ENCODE measurements at regions not wholly inside any gene's neighbourhood (a gene's known extent, or its start where the extent isn't known, plus 50 kb on each side); places are given as distances from the start of the nearest gene placed in this dataset.

DNA sequence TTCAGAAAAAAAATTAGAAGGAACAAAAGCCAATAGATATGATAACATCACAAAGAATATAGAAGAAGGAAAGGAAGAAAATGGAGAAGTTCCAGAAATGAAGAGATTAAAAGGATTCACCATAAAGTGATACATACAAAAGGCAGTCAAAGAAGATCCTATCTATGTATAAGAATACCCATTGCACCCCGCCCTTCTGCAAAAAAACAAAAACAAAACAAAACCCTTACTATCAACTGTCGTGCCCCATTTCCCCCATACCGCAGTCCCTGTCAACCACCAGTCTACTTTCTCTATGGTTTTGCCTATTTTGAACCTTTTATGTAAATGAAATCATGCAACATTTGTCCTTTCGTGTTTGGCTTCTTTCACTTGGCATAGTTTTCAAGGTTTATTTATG, 385.6 kb downstream of the PRDM5 start:
- no peak overlapping the region for H3K4me3 ChIP-seq (ENCODE audit: control insufficient read depth in 2 of 3, extremely low read depth in 1 of 3, insufficient read depth in 2 of 3, low read depth in 1 of 3, low read length in 3 of 3)
- DNase-seq (ENCODE audit: low read depth, low spot score) = no peak
- H3K4me2 ChIP-seq (ENCODE audit: control insufficient read depth, extremely low read depth, insufficient read depth, low read depth, low read length) = no peak overlapping the region
- no peaks in the 10 kb centered on the region for H3K79me2 ChIP-seq (ENCODE audit: control insufficient read depth, insufficient read depth, low read length)
- FAIRE-seq = no peak
- no peak overlapping the region for H3K9ac ChIP-seq (ENCODE audit: control insufficient read depth, extremely low read depth, insufficient read depth, low read length)
- H3K27me3 ChIP-seq (ENCODE audit: control insufficient read depth, extremely low read depth, insufficient read depth, low read length) = no peaks in the 10 kb centered on the region
- dilution Hi-C loops (cut with MboI; ENCODE audit: extremely low pct_ligation_motif_present, low sequenced_read_pairs) = no loop called here
- no peak overlapping the region for H3K27ac ChIP-seq (ENCODE audit: control insufficient read depth, insufficient read depth, low read length)
- H3K9me1 ChIP-seq (ENCODE audit: control insufficient read depth, extremely low read depth, insufficient read depth, low read length) = no peaks in the 10 kb centered on the region
- no peaks in the 10 kb centered on the region for H3K4me1 ChIP-seq (ENCODE audit: control insufficient read depth, extremely low read depth, insufficient read depth, low read length)
- H2AFZ ChIP-seq (ENCODE audit: control insufficient read depth, low read length) = no peak overlapping the region
- H3K36me3 ChIP-seq (ENCODE audit: control insufficient read depth in 2 of 2, extremely low read depth in 1 of 2, insufficient read depth in 2 of 2, low read length in 2 of 2) = no peaks in the 10 kb centered on the region
- no peaks in the 10 kb centered on the region for H3K9me3 ChIP-seq (ENCODE audit: control insufficient read depth, low read depth, low read length)
- TF ChIP-seq CTCF (optimal IDR thresholded peaks at IDR 0.05 in 1 of 3, IDR thresholded peaks at IDR 0.05 in 1 of 3, conservative IDR thresholded peaks at IDR 0.05 in 1 of 3; ENCODE audit: extremely low read depth in 1 of 3, insufficient read depth in 2 of 3, low read length in 3 of 3) (no peak), EZH2 (IDR thresholded peaks at IDR 0.05; ENCODE audit: low read length) (no peak)
- H4K20me1 ChIP-seq (ENCODE audit: control insufficient read depth, extremely low read depth, insufficient read depth, low read length) = no peaks in the 10 kb centered on the region

DNA sequence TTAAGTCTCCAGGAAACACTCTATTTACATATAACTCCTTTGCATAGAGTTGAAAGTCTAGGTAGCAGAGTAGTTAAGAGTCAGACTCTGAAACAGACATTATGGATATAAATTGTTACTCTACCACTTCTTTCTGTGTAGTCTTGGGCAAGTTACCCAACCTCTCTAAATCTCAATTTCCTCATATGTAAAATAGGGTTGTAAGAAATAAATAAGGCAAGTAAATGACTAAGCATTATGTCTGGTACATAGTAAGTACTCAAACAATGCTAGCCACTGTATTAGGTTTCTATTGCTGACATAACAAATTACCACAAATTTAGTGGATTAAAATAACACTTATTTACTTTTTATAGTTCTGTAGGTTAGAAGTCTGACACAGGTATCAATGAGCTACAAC, 394.1 kb downstream of the PRDM5 start:
- FAIRE-seq (no peak), DNase-seq (ENCODE audit: low read depth, low spot score) (no peak)
- H2AFZ ChIP-seq (ENCODE audit: control insufficient read depth, low read length) = no peak overlapping the region
- TF ChIP-seq EZH2 (IDR thresholded peaks at IDR 0.05; ENCODE audit: low read length) (no peak), CTCF (optimal IDR thresholded peaks at IDR 0.05 in 1 of 3, IDR thresholded peaks at IDR 0.05 in 1 of 3, conservative IDR thresholded peaks at IDR 0.05 in 1 of 3; ENCODE audit: extremely low read depth in 1 of 3, insufficient read depth in 2 of 3, low read length in 3 of 3) (no peak)
- dilution Hi-C loops (cut with MboI; ENCODE audit: extremely low pct_ligation_motif_present, low sequenced_read_pairs) = no loop called here
- H3K27ac ChIP-seq (ENCODE audit: control insufficient read depth, insufficient read depth, low read length) = no peak overlapping the region
- H3K9me3 ChIP-seq (ENCODE audit: control insufficient read depth, low read depth, low read length) = no peaks in the 10 kb centered on the region
- H3K4me2 ChIP-seq (ENCODE audit: control insufficient read depth, extremely low read depth, insufficient read depth, low read depth, low read length) = no peak overlapping the region
- H3K79me2 ChIP-seq (ENCODE audit: control insufficient read depth, insufficient read depth, low read length) = no peaks in the 10 kb centered on the region
- no peaks in the 10 kb centered on the region for H3K4me1 ChIP-seq (ENCODE audit: control insufficient read depth, extremely low read depth, insufficient read depth, low read length)
- no peak overlapping the region for H3K4me3 ChIP-seq (ENCODE audit: control insufficient read depth in 2 of 3, extremely low read depth in 1 of 3, insufficient read depth in 2 of 3, low read depth in 1 of 3, low read length in 3 of 3)
- H3K27me3 ChIP-seq (ENCODE audit: control insufficient read depth, extremely low read depth, insufficient read depth, low read length) = no peaks in the 10 kb centered on the region
- no peaks in the 10 kb centered on the region for H4K20me1 ChIP-seq (ENCODE audit: control insufficient read depth, extremely low read depth, insufficient read depth, low read length)
- H3K9ac ChIP-seq (ENCODE audit: control insufficient read depth, extremely low read depth, insufficient read depth, low read length) = no peak overlapping the region
- H3K9me1 ChIP-seq (ENCODE audit: control insufficient read depth, extremely low read depth, insufficient read depth, low read length) = no peaks in the 10 kb centered on the region
- no peaks in the 10 kb centered on the region for H3K36me3 ChIP-seq (ENCODE audit: control insufficient read depth in 2 of 2, extremely low read depth in 1 of 2, insufficient read depth in 2 of 2, low read length in 2 of 2)
